ENCODE measurements at regions not wholly inside any gene's neighbourhood (a gene's known extent, or its start where the extent isn't known, plus 50 kb on each side); places are given as distances from the start of the nearest gene placed in this dataset.

DNA sequence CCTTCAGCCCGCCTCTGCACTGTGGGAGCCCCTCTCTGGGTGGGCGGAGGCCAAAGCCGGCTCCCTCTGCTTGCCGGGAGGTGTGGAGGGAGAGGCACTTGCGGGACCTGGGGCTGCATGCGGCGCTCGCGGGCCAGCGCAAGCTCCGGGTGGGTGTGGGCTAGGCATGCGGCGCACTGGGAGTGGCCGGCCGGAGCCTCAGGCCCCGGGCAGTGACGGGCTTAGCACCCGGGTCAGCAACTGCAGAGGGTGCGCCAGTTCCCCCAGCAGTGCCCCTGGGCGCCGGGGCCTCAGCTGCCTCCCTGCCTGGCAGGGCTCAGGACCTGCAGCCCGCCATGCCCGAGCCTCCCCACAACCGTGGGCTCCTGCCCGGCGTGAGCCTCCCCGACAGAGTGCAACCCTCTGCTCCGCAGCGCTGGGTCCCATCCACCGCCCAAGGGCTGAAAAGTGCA, 98.9 kb upstream of the POU1F1 start:
- CTCF ChIA-PET, result no interaction called here
- H3K27me3 Mint-ChIP-seq (ENCODE audit: unreplicated experiment), result no peaks in the 10 kb centered on the region
- H3K4me1 Mint-ChIP-seq (ENCODE audit: low read depth, unreplicated experiment), result no peaks in the 10 kb centered on the region
- H3K4me3 Mint-ChIP-seq (ENCODE audit: low read depth, unreplicated experiment), result no peak overlapping the region
- H3K36me3 Mint-ChIP-seq (ENCODE audit: insufficient read depth, unreplicated experiment), result no peaks in the 10 kb centered on the region
- no peaks in the 10 kb centered on the region for H3K9me3 Mint-ChIP-seq (ENCODE audit: low read depth, unreplicated experiment)
- DNase-seq, result no peak
- no peak overlapping the region for H3K27ac Mint-ChIP-seq (ENCODE audit: unreplicated experiment)
- intact Hi-C loops (cut with micrococcal nuclease; ENCODE audit: unreplicated experiment), result no loop called here
- BruUV-seq (replicated peaks), result no TSS peak
- TF ChIP-seq, protein P1, sequence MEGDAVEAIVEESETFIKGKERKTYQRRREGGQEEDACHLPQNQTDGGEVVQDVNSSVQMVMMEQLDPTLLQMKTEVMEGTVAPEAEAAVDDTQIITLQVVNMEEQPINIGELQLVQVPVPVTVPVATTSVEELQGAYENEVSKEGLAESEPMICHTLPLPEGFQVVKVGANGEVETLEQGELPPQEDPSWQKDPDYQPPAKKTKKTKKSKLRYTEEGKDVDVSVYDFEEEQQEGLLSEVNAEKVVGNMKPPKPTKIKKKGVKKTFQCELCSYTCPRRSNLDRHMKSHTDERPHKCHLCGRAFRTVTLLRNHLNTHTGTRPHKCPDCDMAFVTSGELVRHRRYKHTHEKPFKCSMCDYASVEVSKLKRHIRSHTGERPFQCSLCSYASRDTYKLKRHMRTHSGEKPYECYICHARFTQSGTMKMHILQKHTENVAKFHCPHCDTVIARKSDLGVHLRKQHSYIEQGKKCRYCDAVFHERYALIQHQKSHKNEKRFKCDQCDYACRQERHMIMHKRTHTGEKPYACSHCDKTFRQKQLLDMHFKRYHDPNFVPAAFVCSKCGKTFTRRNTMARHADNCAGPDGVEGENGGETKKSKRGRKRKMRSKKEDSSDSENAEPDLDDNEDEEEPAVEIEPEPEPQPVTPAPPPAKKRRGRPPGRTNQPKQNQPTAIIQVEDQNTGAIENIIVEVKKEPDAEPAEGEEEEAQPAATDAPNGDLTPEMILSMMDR (IDR thresholded peaks at IDR 0.05; ENCODE audit: unreplicated experiment), result no peak

DNA sequence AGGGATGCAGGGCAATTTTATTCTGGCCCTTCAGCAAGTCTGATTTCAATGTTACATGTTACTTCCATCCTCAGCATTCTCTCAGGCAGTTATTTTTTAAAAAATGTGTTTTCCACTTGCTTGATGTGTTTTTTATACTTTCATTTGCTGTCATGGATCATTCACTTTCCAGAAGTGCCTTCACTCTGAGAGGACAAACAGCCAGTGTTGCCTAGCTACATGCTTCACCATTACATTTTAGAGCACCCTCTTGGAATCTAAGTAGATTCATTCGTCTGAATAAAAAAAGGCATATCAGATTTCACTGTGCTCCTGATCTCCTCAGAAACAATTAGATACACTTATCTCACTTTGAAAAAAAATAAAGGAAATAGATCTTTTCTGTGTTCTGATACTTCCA, 93.6 kb upstream of the POU1F1 start:
- no peaks in the 10 kb centered on the region for H3K4me1 Mint-ChIP-seq (ENCODE audit: low read depth, unreplicated experiment)
- no peaks in the 10 kb centered on the region for H3K36me3 Mint-ChIP-seq (ENCODE audit: insufficient read depth, unreplicated experiment)
- no peaks in the 10 kb centered on the region for H3K27me3 Mint-ChIP-seq (ENCODE audit: unreplicated experiment)
- intact Hi-C loops (cut with micrococcal nuclease; ENCODE audit: unreplicated experiment), result no loop called here
- H3K27ac Mint-ChIP-seq (ENCODE audit: unreplicated experiment), result no peak overlapping the region
- BruUV-seq (replicated peaks), result no TSS peak
- TF ChIP-seq, protein P1 (IDR thresholded peaks at IDR 0.05; ENCODE audit: unreplicated experiment), result no peak
- no peak overlapping the region for H3K4me3 Mint-ChIP-seq (ENCODE audit: low read depth, unreplicated experiment)
- peaks cover 6% of the 10 kb centered on the region for H3K9me3 Mint-ChIP-seq (ENCODE audit: low read depth, unreplicated experiment)
- CTCF ChIA-PET, result no interaction called here
- no peak for DNase-seq

DNA sequence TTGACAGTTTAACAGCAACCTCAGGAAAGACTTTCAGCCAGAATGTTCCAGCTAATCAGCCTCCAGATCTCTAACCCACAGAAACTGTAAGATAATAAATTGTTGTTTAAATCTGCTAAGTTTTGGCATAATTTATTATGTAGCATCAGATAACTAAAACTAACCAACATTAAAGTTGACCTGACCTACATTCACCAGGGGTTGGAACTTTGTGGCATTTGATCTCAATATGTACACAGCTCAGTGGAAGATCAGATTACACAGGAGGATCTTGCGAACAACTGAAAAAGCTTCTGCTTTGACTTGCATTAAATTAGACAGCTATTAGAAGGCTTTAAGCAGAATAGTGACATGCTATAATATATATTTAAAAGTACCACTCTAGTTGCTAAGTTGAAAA, 91.4 kb upstream of the POU1F1 start:
- BruUV-seq (replicated peaks), result no TSS peak
- H3K9me3 Mint-ChIP-seq (ENCODE audit: low read depth, unreplicated experiment), result peaks cover 6% of the 10 kb centered on the region
- intact Hi-C loops (cut with micrococcal nuclease; ENCODE audit: unreplicated experiment), result no loop called here
- TF ChIP-seq, protein P1 (IDR thresholded peaks at IDR 0.05; ENCODE audit: unreplicated experiment), result no peak
- no peaks in the 10 kb centered on the region for H3K27me3 Mint-ChIP-seq (ENCODE audit: unreplicated experiment)
- no peak overlapping the region for H3K27ac Mint-ChIP-seq (ENCODE audit: unreplicated experiment)
- H3K4me1 Mint-ChIP-seq (ENCODE audit: low read depth, unreplicated experiment), result no peaks in the 10 kb centered on the region
- no peak for DNase-seq
- CTCF ChIA-PET, result no interaction called here
- no peak overlapping the region for H3K4me3 Mint-ChIP-seq (ENCODE audit: low read depth, unreplicated experiment)
- no peaks in the 10 kb centered on the region for H3K36me3 Mint-ChIP-seq (ENCODE audit: insufficient read depth, unreplicated experiment)

DNA sequence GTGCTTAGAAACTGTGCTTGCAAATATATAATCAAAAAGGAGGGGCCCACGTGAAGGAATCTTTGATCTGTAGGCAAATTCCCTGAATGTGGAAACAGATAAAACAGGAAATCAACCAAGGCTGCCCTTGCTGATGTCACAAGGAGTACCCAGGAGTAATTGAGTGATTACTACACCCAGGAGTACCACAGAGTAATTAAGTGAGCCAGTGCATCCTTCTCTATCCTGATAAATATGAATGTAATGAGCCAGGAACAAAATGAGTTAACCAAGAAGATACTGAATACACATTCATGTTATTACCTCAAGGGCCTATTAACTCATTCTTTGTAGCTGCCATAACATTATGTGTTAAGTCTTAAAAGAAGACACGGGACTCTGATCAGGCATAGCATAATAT, 87.3 kb upstream of the POU1F1 start:
- no TSS peak for BruUV-seq (replicated peaks)
- Mint-ChIP-seq H3K4me3 (ENCODE audit: low read depth, unreplicated experiment) (no peak overlapping the region), H3K36me3 (ENCODE audit: insufficient read depth, unreplicated experiment) (no peaks in the 10 kb centered on the region), H3K27ac (ENCODE audit: unreplicated experiment) (no peak overlapping the region), H3K4me1 (ENCODE audit: low read depth, unreplicated experiment) (peaks cover 10% of the 10 kb centered on the region), H3K9me3 (ENCODE audit: low read depth, unreplicated experiment) (peaks cover 5% of the 10 kb centered on the region), H3K27me3 (ENCODE audit: unreplicated experiment) (no peaks in the 10 kb centered on the region)
- TF ChIP-seq, protein P1 (IDR thresholded peaks at IDR 0.05; ENCODE audit: unreplicated experiment), result no peak
- intact Hi-C loops (cut with micrococcal nuclease; ENCODE audit: unreplicated experiment), result no loop called here
- CTCF ChIA-PET, result no interaction called here
- DNase-seq, result no peak

DNA sequence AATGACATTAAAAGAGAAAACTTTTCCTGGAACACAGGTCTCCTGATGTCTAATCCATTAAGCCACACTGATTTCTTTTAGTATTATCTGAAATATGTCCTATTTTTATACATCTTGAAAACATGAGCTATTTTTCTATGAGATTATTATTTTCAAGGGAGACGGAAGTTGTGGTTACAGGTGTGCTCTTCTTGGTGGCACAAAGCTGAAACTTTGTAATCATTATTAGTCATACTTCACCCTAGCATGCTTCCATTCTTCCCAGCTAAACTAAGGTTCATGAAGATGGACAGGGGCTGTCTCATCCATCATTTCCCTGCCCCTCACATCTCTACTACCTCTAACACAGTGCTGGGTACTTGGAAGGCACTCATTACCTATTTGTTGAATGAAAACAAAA, 85.6 kb upstream of the POU1F1 start:
- intact Hi-C loops (cut with micrococcal nuclease; ENCODE audit: unreplicated experiment), result no loop called here
- TF ChIP-seq, protein P1 (IDR thresholded peaks at IDR 0.05; ENCODE audit: unreplicated experiment), result no peak
- no peaks in the 10 kb centered on the region for H3K9me3 Mint-ChIP-seq (ENCODE audit: low read depth, unreplicated experiment)
- H3K4me1 Mint-ChIP-seq (ENCODE audit: low read depth, unreplicated experiment), result peaks cover 10% of the 10 kb centered on the region
- no TSS peak for BruUV-seq (replicated peaks)
- H3K4me3 Mint-ChIP-seq (ENCODE audit: low read depth, unreplicated experiment), result no peak overlapping the region
- H3K36me3 Mint-ChIP-seq (ENCODE audit: insufficient read depth, unreplicated experiment), result no peaks in the 10 kb centered on the region
- CTCF ChIA-PET, result no interaction called here
- H3K27me3 Mint-ChIP-seq (ENCODE audit: unreplicated experiment), result no peaks in the 10 kb centered on the region
- H3K27ac Mint-ChIP-seq (ENCODE audit: unreplicated experiment), result no peak overlapping the region
- DNase-seq, result no peak

Data from Calu3 (cell line).